ENCODE measurements at regions not wholly inside any gene's neighbourhood (a gene's known extent, or its start where the extent isn't known, plus 50 kb on each side); places are given as distances from the start of the nearest gene placed in this dataset.

GRCh38 chr12:75660107-75660530 is 148.7 kb upstream of the KRR1 start (continued):
- TF ChIP-seq MAX (IDR thresholded peaks at IDR 0.05; ENCODE audit: low read depth) (peak; percentile 64; the same call in 1 of the 2 replicates), NFIC (IDR thresholded peaks at IDR 0.05; ENCODE audit: borderline replicate concordance) (peak; percentile 65), FOXM1 (IDR thresholded peaks at IDR 0.05; ENCODE audit: low read depth) (0 out of 2 replicates have a peak, but pooled peaks have one; percentile 19)
- TF ChIP-seq, protein P1, sequence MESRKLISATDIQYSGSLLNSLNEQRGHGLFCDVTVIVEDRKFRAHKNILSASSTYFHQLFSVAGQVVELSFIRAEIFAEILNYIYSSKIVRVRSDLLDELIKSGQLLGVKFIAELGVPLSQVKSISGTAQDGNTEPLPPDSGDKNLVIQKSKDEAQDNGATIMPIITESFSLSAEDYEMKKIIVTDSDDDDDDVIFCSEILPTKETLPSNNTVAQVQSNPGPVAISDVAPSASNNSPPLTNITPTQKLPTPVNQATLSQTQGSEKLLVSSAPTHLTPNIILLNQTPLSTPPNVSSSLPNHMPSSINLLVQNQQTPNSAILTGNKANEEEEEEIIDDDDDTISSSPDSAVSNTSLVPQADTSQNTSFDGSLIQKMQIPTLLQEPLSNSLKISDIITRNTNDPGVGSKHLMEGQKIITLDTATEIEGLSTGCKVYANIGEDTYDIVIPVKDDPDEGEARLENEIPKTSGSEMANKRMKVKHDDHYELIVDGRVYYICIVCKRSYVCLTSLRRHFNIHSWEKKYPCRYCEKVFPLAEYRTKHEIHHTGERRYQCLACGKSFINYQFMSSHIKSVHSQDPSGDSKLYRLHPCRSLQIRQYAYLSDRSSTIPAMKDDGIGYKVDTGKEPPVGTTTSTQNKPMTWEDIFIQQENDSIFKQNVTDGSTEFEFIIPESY (IDR thresholded peaks at IDR 0.05; ENCODE audit: borderline replicate concordance, low read depth), result 0 out of 2 replicates have a peak, but pooled peaks have one; percentile 23
- TF ChIP-seq, protein P2, sequence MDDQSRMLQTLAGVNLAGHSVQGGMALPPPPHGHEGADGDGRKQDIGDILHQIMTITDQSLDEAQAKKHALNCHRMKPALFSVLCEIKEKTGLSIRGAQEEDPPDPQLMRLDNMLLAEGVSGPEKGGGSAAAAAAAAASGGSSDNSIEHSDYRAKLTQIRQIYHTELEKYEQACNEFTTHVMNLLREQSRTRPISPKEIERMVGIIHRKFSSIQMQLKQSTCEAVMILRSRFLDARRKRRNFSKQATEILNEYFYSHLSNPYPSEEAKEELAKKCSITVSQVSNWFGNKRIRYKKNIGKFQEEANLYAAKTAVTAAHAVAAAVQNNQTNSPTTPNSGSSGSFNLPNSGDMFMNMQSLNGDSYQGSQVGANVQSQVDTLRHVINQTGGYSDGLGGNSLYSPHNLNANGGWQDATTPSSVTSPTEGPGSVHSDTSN (IDR thresholded peaks at IDR 0.05), result peak; percentile 76

- Histone ChIP-seq H3K4me2 (peak overlapping the region; percentile 30), H3K9ac (peak overlapping the region; percentile 68; the same call in 1 of the 2 replicates), H3K4me3 (ENCODE audit: low read depth in 2 of 2, low read length in 1 of 2) (no peak overlapping the region), H3F3A (replicated peaks; ENCODE audit: insufficient read depth) (peaks cover 52% of the 10 kb centered on the region), H3K27me3 (ENCODE audit: insufficient read depth) (no peaks in the 10 kb centered on the region), H3K36me3 (replicated peaks in 1 of 2; ENCODE audit: control insufficient read depth in 1 of 2, insufficient read depth in 2 of 2, low read length in 1 of 2) (no peaks in the 10 kb centered on the region), H3K79me2 (ENCODE audit: insufficient read depth) (no peaks in the 10 kb centered on the region), H3K27ac (ENCODE audit: low read depth in 2 of 2, low read length in 1 of 2) (peak overlapping the region; percentile 29 to 98; a peak in 3 of 4 replicates), H3K9me3 (no peaks in the 10 kb centered on the region), H3K4me1 (ENCODE audit: control insufficient read depth in 1 of 2, insufficient read depth in 2 of 2, low read depth in 1 of 2, low read length in 1 of 2) (peaks cover 0 to 53% of the 10 kb centered on the region in 2 experiments; a peak in 3 of 4 replicates), H2AFZ (ENCODE audit: low read depth) (peak overlapping the region; percentile 1; the same call in 1 of the 2 replicates), H3K9me2 (no peaks in the 10 kb centered on the region), H4K20me1 (ENCODE audit: insufficient read depth) (no peaks in the 10 kb centered on the region)
- CTCF ChIA-PET, result no interaction called here
- no peak for DNase-seq
- POLR2A ChIA-PET, result no interaction called here
- WGBS (ENCODE audit: low lambda C conversion rate), result 43% methylated on average over 9 of the region's 9 CpGs
- TF ChIP-seq FOSL2 (IDR thresholded peaks at IDR 0.05; ENCODE audit: borderline replicate concordance, low read depth) (peak; percentile 81), GATA2 (CRISPR knock-in tag; IDR thresholded peaks at IDR 0.05) (no peak), TAF1 (IDR thresholded peaks at IDR 0.05; ENCODE audit: borderline replicate concordance, low read depth, low read length) (peak; percentile 36; the same call in 1 of the 2 replicates), CHD2 (IDR thresholded peaks at IDR 0.05; ENCODE audit: low read length, partially characterized antibody) (no peak), USF1 (IDR thresholded peaks at IDR 0.05; ENCODE audit: borderline replicate concordance, low read depth) (no peak), JUND (IDR thresholded peaks at IDR 0.05) (peak; percentile 87), MEF2A (IDR thresholded peaks at IDR 0.05; ENCODE audit: borderline replicate concordance, low read depth) (0 out of 2 replicates have a peak, but pooled peaks have one; percentile 38), POLR2AphosphoS5 (IDR thresholded peaks at IDR 0.05; ENCODE audit: low read depth, low read length) (no peak), GABPA (IDR thresholded peaks at IDR 0.05; ENCODE audit: low read depth) (no peak), SIN3A (IDR thresholded peaks at IDR 0.05; ENCODE audit: borderline replicate concordance, low read depth, low read length) (no peak), MXI1 (IDR thresholded peaks at IDR 0.05; ENCODE audit: low read depth, low read length) (no peak), FOXJ3 (CRISPR knock-in tag; IDR thresholded peaks at IDR 0.05) (no peak), MAX (IDR thresholded peaks at IDR 0.05; ENCODE audit: low read depth) (peak; percentile 86), CTCF (IDR thresholded peaks at IDR 0.05) (no peak)
- TF ChIP-seq, protein P1 (IDR thresholded peaks at IDR 0.05; ENCODE audit: borderline replicate concordance, low read depth), result no peak
- TF ChIP-seq, protein P2 (IDR thresholded peaks at IDR 0.05), result peak; percentile 32; the same call in 1 of the 2 replicates
Observed at GRCh38 chr12:75658901-75659823, 147.8 kb upstream of the KRR1 start.
